HK-2 (cell line): ENCODE measurements at regions not wholly inside any gene's neighbourhood (a gene's known extent, or its start where the extent isn't known, plus 50 kb on each side); places are given as distances from the start of the nearest gene placed in this dataset.
A peak's percentile ranks its signal among the peaks of the same experiment; 100 is the strongest.

Source experiments
- DNase-seq: peaks from one replicate; pipeline ENCODE4 v3.0.0-alpha.2; 2018; ENCODE audit not compliant: unreplicated experiment

GRCh38 chr7:22002726-22003125 lies 57.0 kb upstream of the CDCA7L start:
- no peak for DNase-seq

- peak; percentile 4 for DNase-seq
These were observed 55.8 kb upstream of the CDCA7L start for GRCh38 chr7:22001345-22002004.

GRCh38 chr7:21999896-22000295 lies 54.2 kb upstream of the CDCA7L start:
- DNase-seq: no peak

GRCh38 chr7:21996641-21997040 lies 50.9 kb upstream of the CDCA7L start:
- DNase-seq: no peak
